Astrocyte of the cerebellum (primary cell): ENCODE measurements at regions not wholly inside any gene's neighbourhood (a gene's known extent, or its start where the extent isn't known, plus 50 kb on each side); places are given as distances from the start of the nearest gene placed in this dataset.

Experiments
- DNase-seq: peaks from one replicate; pipeline ENCODE4 v3.0.0-alpha.2; 2011; ENCODE audit warnings: low read depth
- H3K4me3 ChIP-seq: 2 replicates; pipeline ENCODE4 v1.5.1; 2011; ENCODE audit warnings: mild to moderate bottlenecking, low read depth, low read length, moderate library complexity
- in situ Hi-C: cut with HindIII; loops from 2 replicates; pipeline ENCODE4 v1.10.0; 2017; ENCODE audit warnings: low sequenced_read_pairs
- TF ChIP-seq, protein P1 (sequence below): IDR thresholded peaks from 2 replicates; pipeline ENCODE4 v1.5.1; 2012; ENCODE audit warnings: low read length, low read depth, moderate library complexity, mild to moderate bottlenecking; ENCODE audit errors: missing control alignments

- TF ChIP-seq, protein P1, sequence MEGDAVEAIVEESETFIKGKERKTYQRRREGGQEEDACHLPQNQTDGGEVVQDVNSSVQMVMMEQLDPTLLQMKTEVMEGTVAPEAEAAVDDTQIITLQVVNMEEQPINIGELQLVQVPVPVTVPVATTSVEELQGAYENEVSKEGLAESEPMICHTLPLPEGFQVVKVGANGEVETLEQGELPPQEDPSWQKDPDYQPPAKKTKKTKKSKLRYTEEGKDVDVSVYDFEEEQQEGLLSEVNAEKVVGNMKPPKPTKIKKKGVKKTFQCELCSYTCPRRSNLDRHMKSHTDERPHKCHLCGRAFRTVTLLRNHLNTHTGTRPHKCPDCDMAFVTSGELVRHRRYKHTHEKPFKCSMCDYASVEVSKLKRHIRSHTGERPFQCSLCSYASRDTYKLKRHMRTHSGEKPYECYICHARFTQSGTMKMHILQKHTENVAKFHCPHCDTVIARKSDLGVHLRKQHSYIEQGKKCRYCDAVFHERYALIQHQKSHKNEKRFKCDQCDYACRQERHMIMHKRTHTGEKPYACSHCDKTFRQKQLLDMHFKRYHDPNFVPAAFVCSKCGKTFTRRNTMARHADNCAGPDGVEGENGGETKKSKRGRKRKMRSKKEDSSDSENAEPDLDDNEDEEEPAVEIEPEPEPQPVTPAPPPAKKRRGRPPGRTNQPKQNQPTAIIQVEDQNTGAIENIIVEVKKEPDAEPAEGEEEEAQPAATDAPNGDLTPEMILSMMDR, result no peak
- H3K4me3 ChIP-seq, result no peak overlapping the region
- in situ Hi-C loops, result no loop called here
- no peak for DNase-seq
Observed at GRCh38 chr20:54874718-54875117, 399.3 kb downstream of the DOK5 start.

DNA sequence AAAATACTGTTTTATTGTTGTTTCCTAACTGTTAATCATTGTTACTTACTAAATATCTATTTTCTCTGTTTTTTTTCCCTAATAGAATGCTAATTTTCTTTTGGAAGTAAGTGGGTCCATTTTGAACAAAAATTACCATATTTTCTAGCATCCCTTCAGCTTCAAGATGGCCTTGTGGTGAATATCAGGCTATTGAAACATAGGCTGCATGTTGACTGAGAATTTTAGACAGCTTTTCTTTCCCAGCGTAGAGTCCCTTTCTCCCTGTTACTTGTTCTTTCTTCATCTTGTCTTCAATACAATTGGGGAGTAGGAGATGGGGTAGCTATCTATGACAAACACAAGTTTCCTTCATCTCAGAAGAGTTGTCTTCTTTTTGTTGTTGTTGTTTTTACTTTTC is 397.0 kb downstream of the DOK5 start:
- TF ChIP-seq, protein P1, result no peak
- no peak overlapping the region for H3K4me3 ChIP-seq
- in situ Hi-C loops, result no loop called here
- DNase-seq, result no peak

DNA sequence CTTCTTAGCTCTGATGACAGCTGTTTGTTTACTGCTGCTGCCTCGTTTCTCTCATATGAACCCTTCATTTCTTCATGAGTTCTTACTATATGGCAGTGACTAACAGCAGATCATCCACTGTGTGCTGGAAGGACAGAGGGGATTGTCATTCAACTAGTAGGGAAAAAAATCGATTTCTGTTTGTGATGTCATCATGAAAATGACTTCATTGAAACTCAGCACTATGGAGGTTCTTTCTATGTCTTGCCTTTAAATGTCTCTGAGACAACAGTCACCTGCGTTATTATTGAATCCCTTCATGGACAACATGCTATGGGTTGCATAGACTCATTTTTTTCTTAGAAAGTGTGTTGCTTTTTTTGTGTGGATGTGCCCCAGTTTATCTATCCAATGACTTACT is 394.4 kb downstream of the DOK5 start:
- in situ Hi-C loops, result no loop called here
- DNase-seq, result no peak
- H3K4me3 ChIP-seq, result no peak overlapping the region
- TF ChIP-seq, protein P1, result no peak

GRCh38 chr20:54865273-54865672 is 389.9 kb downstream of the DOK5 start:
- in situ Hi-C loops, result no loop called here
- TF ChIP-seq, protein P1, result no peak

GRCh38 chr20:54860716-54861115 is 385.3 kb downstream of the DOK5 start:
- TF ChIP-seq, protein P1, result no peak
- DNase-seq, result no peak
- in situ Hi-C loops, result no loop called here
- H3K4me3 ChIP-seq, result no peak overlapping the region

More at GRCh38 chr20:54865273-54865672, 389.9 kb downstream of the DOK5 start:
- no peak for DNase-seq
- H3K4me3 ChIP-seq, result no peak overlapping the region

DNA sequence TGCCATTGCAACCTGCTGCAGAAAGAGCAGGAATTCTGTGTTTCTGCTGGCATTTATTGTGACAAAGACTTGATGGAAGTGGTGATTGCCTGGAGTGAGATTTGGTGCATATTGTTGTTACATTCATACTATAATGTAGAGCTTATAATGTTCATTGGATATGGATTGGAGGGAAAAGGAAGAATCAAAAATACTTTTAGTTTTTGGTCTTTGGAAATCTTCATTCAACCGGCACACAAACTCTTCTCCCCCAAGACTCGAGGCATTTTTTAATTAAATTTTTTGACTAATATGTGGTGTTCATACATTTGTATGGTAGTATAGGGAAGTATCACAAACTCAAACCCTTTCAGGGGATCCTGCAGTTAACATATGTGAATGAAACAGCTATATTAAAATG is 380.8 kb downstream of the DOK5 start:
- in situ Hi-C loops, result no loop called here
- DNase-seq, result no peak
- TF ChIP-seq, protein P1, result no peak
- no peak overlapping the region for H3K4me3 ChIP-seq

DNA sequence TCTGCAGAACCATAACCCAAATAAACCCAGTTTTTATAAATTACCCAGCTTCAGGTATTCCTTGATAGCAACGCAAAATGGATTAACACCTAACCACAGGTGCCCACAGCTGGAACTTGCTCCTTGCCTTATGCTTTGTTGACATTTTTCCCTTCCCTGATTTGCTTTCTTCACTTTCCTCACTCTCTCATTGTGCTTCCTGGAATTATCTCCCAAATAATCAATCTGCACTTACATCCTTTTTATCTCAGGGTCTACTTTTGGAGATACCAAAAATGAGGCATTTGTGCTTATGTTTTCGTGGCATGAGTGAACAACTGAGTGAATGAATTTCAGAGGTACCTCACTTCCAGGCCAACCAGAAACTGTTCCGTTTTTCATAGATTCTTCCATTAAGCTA is 374.3 kb downstream of the DOK5 start:
- in situ Hi-C loops, result no loop called here
- TF ChIP-seq, protein P1, result no peak
- no peak overlapping the region for H3K4me3 ChIP-seq
- DNase-seq, result no peak
